NOMO-1 treated with dmso at 0.1 percent for 144 hours (cell line): ENCODE measurements at regions not wholly inside any gene's neighbourhood (a gene's known extent, or its start where the extent isn't known, plus 50 kb on each side); places are given as distances from the start of the nearest gene placed in this dataset.

Experiments
- DNase-seq: peaks from one replicate; lab custom pipeline; 2025; ENCODE audit not compliant: unreplicated experiment; lab: John Stamatoyannopoulos, UW

- DNase-seq = no peak
Observed at GRCh38 chr2:181828122-181828705, 63.3 kb upstream of the ITPRID2 start.

GRCh38 chr2:181829230-181829629 lies 62.3 kb upstream of the ITPRID2 start:
- no peak for DNase-seq

GRCh38 chr2:181832015-181832414 lies 59.5 kb upstream of the ITPRID2 start:
- DNase-seq = no peak

GRCh38 chr2:181836583-181836982 lies 54.9 kb upstream of the ITPRID2 start:
- no peak for DNase-seq

DNA sequence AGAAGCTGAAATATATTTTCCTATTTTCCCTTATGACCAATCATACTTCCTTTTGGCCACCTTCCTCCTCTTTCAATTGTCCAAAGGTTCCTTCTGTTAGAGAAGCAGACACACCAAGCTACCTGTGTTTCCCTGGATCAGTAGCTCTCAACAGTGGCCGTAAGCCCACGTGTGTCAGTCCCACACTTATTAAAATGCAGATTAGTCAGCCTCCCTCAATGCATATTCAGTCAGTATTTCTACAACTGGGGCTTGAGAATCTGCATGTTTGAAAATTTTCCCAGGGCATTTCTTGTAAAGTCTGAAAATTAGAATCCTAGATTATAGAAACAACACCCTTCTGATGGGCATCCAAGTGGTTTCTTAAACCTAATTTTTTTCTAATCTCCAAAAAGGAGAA lies 54.0 kb upstream of the ITPRID2 start:
- DNase-seq = no peak

DNA sequence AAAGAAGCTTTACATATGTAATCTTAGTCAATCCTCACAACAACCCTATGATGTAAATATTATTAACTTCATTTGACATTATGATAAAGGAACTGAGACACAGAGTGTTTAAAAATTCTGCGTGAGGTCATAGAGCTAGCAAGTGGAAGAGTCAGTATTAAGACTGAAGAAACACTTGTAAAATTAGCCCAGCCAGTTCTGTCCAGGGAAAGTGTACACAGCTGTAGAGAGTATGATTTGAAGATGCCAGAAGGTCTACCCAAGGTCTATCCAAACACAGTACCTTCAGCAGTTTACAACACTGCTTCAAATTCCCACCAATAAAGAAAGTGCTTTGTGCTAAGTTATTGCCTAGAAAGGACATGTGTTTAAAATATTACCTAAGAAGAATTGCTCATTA lies 51.7 kb upstream of the ITPRID2 start:
- no peak for DNase-seq

- DNase-seq = no peak
Observed at GRCh38 chr2:181841079-181841478, 50.5 kb upstream of the ITPRID2 start.
